AG04449 (cell line): ENCODE measurements at regions not wholly inside any gene's neighbourhood (a gene's known extent, or its start where the extent isn't known, plus 50 kb on each side); places are given as distances from the start of the nearest gene placed in this dataset.

Experiments used
- CTCF ChIA-PET: fragments of 350-600 bp; formaldehyde crosslinking; extraction: SDS; loops from one replicate; lab custom pipeline; 2021; ENCODE audit warnings: antibody characterized with exemption; lab: Yijun Ruan, JAX
- POLR2A ChIA-PET: fragments of 400-600, 350-600 bp; formaldehyde crosslinking; extraction: SDS; loops from one replicate; lab custom pipeline; 2020; ENCODE audit warnings: antibody characterized with exemption, inconsistent platforms; lab: Yijun Ruan, JAX
- DNase-seq: peaks from one replicate; pipeline ENCODE4 v3.0.0-alpha.2; 2010; ENCODE audit warnings: low read depth, low spot score
- H3K4me3 ChIP-seq: 2 replicates; pipeline ENCODE4 v1.5.1; 2011; ENCODE audit warnings: low read depth, mild to moderate bottlenecking, control low read depth, low read length
- TF ChIP-seq, protein P1 (sequence below): IDR thresholded peaks from one replicate; pipeline ENCODE4 v1.5.1; 2011; ENCODE audit warnings: mild to moderate bottlenecking, moderate library complexity, low read length, control low read depth, inconsistent platforms; ENCODE audit not compliant: insufficient read depth; ENCODE audit errors: missing control alignments

- TF ChIP-seq, protein P1, sequence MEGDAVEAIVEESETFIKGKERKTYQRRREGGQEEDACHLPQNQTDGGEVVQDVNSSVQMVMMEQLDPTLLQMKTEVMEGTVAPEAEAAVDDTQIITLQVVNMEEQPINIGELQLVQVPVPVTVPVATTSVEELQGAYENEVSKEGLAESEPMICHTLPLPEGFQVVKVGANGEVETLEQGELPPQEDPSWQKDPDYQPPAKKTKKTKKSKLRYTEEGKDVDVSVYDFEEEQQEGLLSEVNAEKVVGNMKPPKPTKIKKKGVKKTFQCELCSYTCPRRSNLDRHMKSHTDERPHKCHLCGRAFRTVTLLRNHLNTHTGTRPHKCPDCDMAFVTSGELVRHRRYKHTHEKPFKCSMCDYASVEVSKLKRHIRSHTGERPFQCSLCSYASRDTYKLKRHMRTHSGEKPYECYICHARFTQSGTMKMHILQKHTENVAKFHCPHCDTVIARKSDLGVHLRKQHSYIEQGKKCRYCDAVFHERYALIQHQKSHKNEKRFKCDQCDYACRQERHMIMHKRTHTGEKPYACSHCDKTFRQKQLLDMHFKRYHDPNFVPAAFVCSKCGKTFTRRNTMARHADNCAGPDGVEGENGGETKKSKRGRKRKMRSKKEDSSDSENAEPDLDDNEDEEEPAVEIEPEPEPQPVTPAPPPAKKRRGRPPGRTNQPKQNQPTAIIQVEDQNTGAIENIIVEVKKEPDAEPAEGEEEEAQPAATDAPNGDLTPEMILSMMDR = no peak
- no peak overlapping the region for H3K4me3 ChIP-seq
- DNase-seq = no peak
- POLR2A ChIA-PET = no interaction called here
- CTCF ChIA-PET = interaction anchor here (0.8 to 1.7 kb wide), 2 partner anchors 15 to 45 kb away, joined by 3 to 5 read pairs; no protein-coding TSS in a partner anchor
Measured at GRCh38 chr6:142521791-142522190, 220.0 kb downstream of the ADGRG6 start.

- DNase-seq = no peak
Measured at GRCh38 chr6:142523515-142524375, 221.9 kb downstream of the ADGRG6 start.

DNA sequence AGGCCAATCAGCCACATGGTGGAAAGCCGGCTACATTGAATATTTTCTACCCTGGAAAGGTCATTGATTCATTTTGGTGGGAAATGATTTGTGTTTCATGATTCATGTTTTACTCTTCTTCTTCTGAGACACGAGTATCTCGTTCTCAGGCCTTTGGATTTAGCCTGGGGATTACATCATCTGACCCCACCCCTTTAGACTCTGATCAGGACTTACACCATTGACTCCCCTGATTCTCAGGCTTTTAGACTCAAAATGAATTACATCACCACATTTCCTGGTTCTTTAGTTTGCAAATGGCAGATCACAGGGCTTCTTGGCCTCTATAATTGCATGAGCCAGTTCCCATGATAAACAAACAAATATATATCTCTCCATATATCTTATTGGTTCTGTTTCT is 228.8 kb downstream of the ADGRG6 start:
- DNase-seq = no peak
- ChIA-PET CTCF (no interaction called here), POLR2A (no interaction called here)
- TF ChIP-seq, protein P1 = no peak
- H3K4me3 ChIP-seq = no peak overlapping the region

More at GRCh38 chr6:142523515-142524375, 221.9 kb downstream of the ADGRG6 start:
- CTCF ChIA-PET = interaction anchor here (0.9 to 1.0 kb wide), 3 partner anchors 18 to 49 kb away, joined by 3 read pairs; no protein-coding TSS in a partner anchor
- POLR2A ChIA-PET = no interaction called here
- TF ChIP-seq, protein P1 = no peak
- no peak overlapping the region for H3K4me3 ChIP-seq

GRCh38 chr6:142531727-142532126 is 229.9 kb downstream of the ADGRG6 start:
- ChIA-PET CTCF (no interaction called here), POLR2A (no interaction called here)
- no peak for DNase-seq
- TF ChIP-seq, protein P1 = no peak
- no peak overlapping the region for H3K4me3 ChIP-seq

- no peak overlapping the region for H3K4me3 ChIP-seq
- no peak for DNase-seq
- ChIA-PET CTCF (interaction anchor here (1.0 kb wide), 1 partner anchor 59 kb away, joined by 3 read pairs; no protein-coding TSS in a partner anchor), POLR2A (no interaction called here)
- TF ChIP-seq, protein P1 = no peak
Measured at GRCh38 chr6:142534076-142534475, 232.3 kb downstream of the ADGRG6 start.

DNA sequence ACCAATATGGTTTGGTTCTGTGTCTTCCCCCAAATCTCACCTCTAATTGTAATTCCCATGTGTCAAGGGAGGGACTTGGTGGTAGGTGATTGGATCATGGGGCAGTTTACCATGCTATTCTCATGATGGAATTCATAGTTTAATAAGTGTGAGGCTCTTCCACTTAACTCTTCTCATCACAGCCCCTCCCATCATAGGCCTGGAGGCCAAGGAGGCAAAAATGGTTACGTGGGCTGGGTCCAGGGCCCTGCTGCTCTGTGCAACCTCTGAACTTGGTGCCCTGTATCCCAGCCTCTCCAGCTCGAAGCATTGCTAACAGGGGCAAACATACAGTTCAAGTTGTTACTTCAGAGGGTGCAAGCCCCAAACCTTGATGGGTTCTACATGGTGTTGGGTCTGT is 232.7 kb downstream of the ADGRG6 start:
- POLR2A ChIA-PET = no interaction called here
- TF ChIP-seq, protein P1 = no peak
- CTCF ChIA-PET = interaction anchor here (1.0 kb wide), 1 partner anchor 60 kb away, joined by 3 read pairs; no protein-coding TSS in a partner anchor
- no peak overlapping the region for H3K4me3 ChIP-seq
- DNase-seq = no peak
